Astrocyte (in vitro differentiated cells and primary cell): ENCODE measurements at regions not wholly inside any gene's neighbourhood (a gene's known extent, or its start where the extent isn't known, plus 50 kb on each side); places are given as distances from the start of the nearest gene placed in this dataset.

Experiments
- EZH2 ChIP-seq: IDR thresholded peaks from 2 replicates; pipeline ENCODE4 v1.6.1; 2012; ENCODE audit warnings: mild to moderate bottlenecking, low read length, inconsistent platforms; ENCODE audit not compliant: insufficient read depth
- TF ChIP-seq, protein P1 (sequence below): IDR thresholded peaks from 2 replicates; pipeline ENCODE4 v1.5.1; 2011; ENCODE audit warnings: low read depth, mild to moderate bottlenecking, inconsistent platforms, low read length, moderate library complexity; ENCODE audit not compliant: insufficient read depth

DNA sequence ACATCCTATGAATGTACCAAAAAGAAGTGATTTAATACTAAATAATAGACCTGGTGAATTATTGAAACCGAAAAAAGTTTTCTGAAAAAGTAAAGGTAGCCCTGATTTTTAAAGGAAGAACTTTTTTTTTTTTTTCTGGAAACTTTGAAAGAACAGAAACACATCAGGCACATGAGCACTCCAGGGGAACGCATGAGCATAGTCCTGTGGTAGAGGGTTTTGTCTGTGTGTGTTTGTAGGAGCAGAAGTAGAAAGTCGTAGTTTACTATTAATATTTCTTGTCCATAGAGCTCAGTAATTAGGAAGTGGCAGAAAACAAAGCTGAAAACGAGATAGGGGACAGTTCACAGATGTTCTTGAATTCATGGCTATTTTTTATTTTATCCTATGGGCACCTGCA lies 1175.9 kb upstream of the B3GALT2 start:
- TF ChIP-seq, protein P1, sequence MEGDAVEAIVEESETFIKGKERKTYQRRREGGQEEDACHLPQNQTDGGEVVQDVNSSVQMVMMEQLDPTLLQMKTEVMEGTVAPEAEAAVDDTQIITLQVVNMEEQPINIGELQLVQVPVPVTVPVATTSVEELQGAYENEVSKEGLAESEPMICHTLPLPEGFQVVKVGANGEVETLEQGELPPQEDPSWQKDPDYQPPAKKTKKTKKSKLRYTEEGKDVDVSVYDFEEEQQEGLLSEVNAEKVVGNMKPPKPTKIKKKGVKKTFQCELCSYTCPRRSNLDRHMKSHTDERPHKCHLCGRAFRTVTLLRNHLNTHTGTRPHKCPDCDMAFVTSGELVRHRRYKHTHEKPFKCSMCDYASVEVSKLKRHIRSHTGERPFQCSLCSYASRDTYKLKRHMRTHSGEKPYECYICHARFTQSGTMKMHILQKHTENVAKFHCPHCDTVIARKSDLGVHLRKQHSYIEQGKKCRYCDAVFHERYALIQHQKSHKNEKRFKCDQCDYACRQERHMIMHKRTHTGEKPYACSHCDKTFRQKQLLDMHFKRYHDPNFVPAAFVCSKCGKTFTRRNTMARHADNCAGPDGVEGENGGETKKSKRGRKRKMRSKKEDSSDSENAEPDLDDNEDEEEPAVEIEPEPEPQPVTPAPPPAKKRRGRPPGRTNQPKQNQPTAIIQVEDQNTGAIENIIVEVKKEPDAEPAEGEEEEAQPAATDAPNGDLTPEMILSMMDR: no peak
- no peak for TF ChIP-seq EZH2
